LoVo (cell line): ENCODE measurements at regions not wholly inside any gene's neighbourhood (a gene's known extent, or its start where the extent isn't known, plus 50 kb on each side); places are given as distances from the start of the nearest gene placed in this dataset.

ENCODE experiments used
- DNase-seq: peaks from one replicate; pipeline ENCODE4 v3.0.0-alpha.2; 2016; ENCODE audit warnings: low spot score

- DNase-seq: no peak
These were observed 426.4 kb downstream of the MED10 start for GRCh38 chr5:5951953-5952352.

DNA sequence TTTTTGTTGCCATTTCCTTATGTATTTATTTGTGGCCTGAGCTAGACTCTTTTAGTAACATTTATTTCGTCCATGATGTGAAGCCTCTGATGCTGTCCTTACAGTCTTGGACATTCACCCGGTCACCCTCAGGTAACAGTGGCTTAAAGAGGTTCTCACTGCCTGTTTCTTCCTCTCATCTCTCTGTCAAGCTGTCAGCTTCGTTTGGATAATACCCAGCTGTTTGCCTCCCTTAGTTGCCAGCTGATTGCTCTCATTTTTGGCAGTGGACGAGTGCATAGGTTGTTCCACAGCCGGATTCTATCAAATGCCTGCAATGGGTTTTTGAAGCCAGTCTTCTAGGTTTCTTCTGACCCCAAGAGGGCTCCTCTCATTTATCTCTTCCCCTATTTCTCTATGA lies 427.7 kb downstream of the MED10 start:
- no peak for DNase-seq

- DNase-seq: no peak
These were observed 436.9 kb downstream of the MED10 start for GRCh38 chr5:5941486-5941885.

DNA sequence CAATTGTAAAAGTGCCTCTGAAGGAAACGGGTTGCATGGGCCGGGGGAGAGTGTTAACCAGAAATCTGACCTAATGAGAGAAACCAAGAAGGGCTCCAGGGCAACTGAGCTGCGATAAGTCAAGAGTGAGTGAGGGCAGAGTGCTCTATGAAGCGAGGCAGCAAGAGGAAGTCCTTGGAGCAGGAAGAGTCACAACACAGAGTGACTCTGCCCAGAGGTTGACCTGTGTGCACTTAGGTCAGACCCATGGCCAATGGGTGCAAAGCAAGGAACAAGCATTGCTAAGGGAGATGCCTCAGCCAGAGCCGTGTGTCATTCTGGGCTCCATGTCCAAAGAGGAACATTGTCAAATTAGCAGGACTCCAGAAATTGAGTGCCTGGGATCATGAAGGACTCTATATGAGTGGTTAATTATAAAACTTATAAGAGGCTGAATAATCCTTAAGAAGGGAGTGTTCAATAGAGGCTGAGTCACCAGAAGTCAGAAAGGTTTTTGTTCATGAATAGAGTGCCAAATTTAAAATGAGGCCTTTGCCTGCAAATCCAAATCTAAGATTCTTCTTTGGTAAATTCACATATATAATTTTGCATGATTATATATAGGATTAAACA lies 438.5 kb downstream of the MED10 start:
- DNase-seq: no peak

DNA sequence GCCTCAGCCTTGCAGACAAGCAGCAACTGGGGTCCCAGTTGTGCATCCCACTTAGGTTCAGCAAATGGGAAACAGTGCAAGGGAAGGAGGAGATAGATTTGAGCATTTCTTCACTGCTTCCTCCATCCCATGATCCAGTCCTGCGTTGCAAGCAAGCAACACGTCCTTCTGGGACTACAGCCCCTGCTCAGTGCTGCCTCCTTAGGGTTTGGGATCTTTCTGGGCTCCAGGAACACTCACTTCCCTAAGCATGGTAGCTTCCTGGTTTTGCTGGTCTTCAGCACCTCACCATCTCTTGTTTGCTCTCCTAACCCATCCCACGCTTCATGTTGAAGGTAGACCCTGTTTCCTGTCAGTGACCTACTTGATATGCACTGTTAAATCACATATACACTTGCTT lies 444.7 kb downstream of the MED10 start:
- DNase-seq: no peak

DNA sequence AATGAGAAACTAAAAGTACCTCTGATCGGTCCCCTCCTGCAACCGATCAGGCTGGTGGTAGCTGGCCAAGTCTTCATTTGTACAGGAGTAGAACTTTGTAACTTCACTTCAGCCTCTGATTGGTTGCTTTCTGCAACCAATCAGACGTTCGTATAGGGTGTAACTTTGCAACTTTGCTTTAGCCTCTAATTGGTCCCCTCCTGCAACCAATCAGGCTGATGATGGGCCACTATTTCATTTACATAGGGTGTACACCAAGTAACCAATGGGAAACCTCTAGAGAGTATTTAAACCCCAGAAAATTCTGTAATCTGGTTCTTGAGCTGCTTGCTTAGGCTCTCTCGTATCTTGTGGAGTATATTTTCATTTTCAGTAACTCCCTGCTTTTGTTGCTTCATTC lies 445.5 kb downstream of the MED10 start:
- no peak for DNase-seq

- DNase-seq: no peak
These were observed 447.8 kb downstream of the MED10 start for GRCh38 chr5:5930561-5930960.

DNA sequence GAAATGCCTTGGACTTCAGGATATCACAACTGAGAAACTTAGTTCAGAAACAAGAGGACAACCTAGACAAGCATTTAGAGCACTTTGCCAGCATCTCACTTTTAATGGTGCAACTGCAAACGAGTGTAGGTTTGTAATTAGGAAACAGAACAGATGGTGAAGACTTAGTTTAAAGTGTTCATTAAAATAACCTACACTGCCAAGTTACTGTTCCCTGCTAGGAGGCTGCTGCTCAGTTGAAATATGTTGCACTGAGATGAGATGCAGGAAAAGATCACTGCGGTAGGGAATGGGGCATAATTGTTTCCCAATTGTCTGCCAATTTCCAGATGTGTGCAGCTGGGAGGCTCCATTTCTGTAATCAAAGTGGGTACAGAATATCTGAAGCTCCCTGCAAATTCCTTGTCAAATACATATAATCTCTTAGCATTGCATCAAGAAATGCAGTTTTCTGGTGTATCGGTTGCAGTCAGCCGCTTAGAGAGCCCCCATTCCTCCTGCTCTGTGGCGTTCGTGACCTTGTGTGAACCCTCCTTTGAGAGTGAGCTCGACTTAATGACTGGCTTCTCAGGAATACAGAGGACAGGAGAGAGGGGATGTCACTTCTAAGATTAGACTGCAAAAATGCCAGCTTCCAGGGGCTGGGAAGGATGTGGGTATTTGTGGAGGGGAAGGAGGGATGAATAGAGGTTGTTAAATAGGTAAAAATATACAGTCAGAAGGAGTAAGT lies 448.9 kb downstream of the MED10 start:
- no peak for DNase-seq

DNA sequence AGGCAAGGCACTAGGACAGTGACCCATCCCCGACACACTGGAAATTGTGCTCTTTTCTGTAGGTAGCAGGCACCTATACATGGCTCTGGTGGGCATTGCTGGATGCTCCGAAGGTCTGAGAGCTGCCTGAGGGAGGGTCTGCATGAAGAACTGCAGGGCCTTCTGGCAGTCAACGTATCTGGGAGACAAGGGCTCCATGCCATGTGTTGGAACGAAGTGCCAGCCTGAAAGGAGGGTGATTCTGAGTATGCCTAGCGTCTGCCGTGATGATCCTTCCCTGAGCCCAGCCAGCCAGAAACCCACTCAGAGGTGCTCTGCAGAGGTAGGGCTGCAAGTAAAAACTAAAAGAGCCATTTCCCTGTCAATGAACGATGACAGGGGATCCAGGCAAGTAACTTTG lies 453.2 kb downstream of the MED10 start:
- no peak for DNase-seq

GRCh38 chr5:5919411-5919810 lies 458.9 kb downstream of the MED10 start:
- no peak for DNase-seq

- DNase-seq: no peak
These were observed 471.6 kb downstream of the MED10 start for GRCh38 chr5:5906778-5907177.

DNA sequence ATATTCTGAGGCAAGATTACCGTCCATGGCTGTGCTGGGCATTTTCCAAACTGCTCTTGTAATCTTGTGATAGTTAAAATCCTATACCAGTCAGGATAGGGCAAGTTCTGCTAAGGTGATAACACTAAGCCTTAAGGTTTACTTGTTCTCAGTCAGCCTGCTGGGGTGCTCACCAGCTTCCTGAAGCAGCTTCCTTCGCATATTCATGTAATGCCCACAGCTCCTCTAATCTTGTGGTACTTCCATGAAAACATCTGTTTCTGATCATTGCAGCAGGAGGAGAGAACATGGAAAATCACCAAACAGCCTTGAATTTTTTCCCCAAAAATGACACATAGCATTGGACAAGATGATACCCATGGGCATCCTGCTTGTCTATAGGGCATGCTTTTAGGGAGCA lies 473.2 kb downstream of the MED10 start:
- no peak for DNase-seq

- DNase-seq: no peak
These were observed 474.2 kb downstream of the MED10 start for GRCh38 chr5:5904113-5904512.

DNA sequence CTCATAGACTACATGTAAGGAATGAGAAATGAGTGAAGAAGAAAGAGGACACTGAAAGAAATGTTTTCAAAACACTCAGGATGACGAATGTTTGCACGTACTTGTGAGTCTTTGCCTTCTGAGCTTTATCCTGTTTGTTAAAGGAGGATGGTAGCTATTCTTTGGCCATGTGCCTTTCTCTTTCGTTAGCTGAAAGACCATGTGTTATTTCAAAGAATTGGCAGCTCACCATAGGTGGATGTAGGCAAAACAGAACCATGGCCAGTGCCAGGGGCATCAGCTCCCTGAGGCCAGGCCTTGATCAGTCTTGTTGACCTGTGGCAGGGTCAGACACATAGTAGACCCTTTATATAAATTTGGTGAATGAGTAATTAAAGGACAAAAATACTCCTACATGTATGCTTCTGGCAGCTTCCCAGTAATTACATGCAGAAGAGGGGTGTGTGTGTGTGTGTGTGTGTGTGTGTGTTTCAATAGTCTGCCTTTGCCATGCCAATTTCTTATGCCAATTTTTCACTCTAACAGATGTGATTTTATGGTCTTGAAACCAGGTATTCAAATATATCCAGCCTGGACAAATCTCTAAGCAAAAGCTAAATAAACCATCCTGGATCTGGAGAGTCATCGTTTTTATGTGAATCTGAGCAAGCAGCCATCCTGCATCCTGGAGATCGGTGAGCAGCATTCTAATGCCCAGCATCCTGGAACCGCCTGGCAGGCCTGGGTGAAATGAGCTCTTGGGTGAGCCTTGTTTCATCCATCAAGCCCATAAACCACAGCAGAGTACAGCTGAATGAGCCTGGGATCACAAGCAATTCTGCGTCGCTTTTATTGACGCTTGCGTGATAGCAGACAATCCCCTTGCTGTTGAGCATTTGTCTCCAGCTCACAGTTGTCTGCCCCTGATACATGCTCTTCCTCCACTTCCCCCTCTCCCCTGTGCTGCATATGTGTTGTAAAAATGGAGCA lies 475.4 kb downstream of the MED10 start:
- DNase-seq: no peak

DNA sequence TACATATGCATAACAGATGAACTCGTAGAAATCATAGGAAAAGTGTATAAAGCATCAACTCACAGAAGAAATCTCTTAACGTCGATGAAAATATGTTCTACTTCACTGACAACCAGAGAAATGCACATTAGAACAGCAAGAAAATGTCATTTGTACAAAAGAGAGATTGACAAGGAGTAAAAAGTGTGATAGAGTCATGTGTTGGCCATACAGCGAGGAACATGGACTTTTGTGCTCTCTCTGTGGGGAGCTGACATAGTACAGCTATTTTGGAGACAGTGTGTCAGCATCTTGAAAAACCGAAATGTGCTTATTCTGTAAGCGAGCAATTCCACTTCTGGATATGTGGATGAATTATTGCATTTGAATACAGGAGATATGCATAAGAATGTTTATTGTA lies 477.9 kb downstream of the ICE1 start:
- no peak for DNase-seq

- DNase-seq: no peak
These were observed 477.2 kb downstream of the ICE1 start for GRCh38 chr5:5899716-5900115.

- DNase-seq: no peak
These were observed 465.8 kb downstream of the ICE1 start for GRCh38 chr5:5888284-5888683.

DNA sequence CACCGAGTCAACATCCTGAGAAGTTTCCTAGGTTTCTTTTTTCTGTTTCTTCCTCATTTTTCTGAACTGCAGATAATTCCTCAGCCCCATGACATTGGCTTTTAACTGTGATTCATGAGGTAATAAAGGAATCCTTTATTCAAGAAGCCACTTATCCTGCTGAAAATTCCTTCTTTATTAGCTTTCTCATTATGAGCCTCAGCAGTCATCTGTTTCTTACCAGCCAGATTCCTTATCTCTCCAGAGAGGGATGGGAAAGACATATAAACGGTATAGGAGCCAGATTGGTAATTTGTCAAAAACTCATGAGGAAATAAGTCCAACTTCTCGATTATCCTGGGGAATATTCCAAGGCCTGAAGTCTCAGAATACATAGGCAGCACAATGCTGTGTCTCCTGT lies 465.4 kb downstream of the ICE1 start:
- no peak for DNase-seq

GRCh38 chr5:5886812-5887486 lies 464.5 kb downstream of the ICE1 start:
- no peak for DNase-seq

- DNase-seq: no peak
These were observed 463.9 kb downstream of the ICE1 start for GRCh38 chr5:5886353-5886752.

GRCh38 chr5:5885782-5886181 lies 463.3 kb downstream of the ICE1 start:
- DNase-seq: no peak

GRCh38 chr5:5884593-5884992 lies 462.1 kb downstream of the ICE1 start:
- DNase-seq: no peak
